HG02642 (cell line): ENCODE measurements at regions not wholly inside any gene's neighbourhood (a gene's known extent, or its start where the extent isn't known, plus 50 kb on each side); places are given as distances from the start of the nearest gene placed in this dataset.
"Not testable (repeated sequence)": the region's sequence is repeated elsewhere in the genome, so short reads cannot be mapped to it uniquely, and the experiment has no call there.

Experiments used
- ATAC-seq: cut with Tn5 transposase; IDR thresholded peaks from one replicate; pipeline ENCODE4 v1.9.1; 2021; ENCODE audit warnings: mild to moderate bottlenecking; ENCODE audit not compliant: unreplicated experiment, poor library complexity

GRCh38 chr4:169934794-169935429, 91.3 kb downstream of the MFAP3L start:
- no peak for ATAC-seq

- no peak for ATAC-seq
These were observed 92.7 kb downstream of the MFAP3L start for GRCh38 chr4:169933531-169933930.

- no peak for ATAC-seq
These were observed 94.2 kb downstream of the MFAP3L start for GRCh38 chr4:169931964-169932363.

GRCh38 chr4:169930755-169931154, 95.4 kb downstream of the MFAP3L start:
- ATAC-seq: not testable (repeated sequence)

- no peak for ATAC-seq
These were observed 98.9 kb downstream of the MFAP3L start for GRCh38 chr4:169927280-169927679.

- no peak for ATAC-seq
These were observed 100.5 kb downstream of the MFAP3L start for GRCh38 chr4:169925678-169926077.

- ATAC-seq: no peak
These were observed 103.4 kb downstream of the MFAP3L start for GRCh38 chr4:169922632-169923276.

GRCh38 chr4:169921732-169922131, 104.5 kb downstream of the MFAP3L start:
- no peak for ATAC-seq

GRCh38 chr4:169921237-169921636, 105.0 kb downstream of the MFAP3L start:
- ATAC-seq: no peak

GRCh38 chr4:169919194-169920124, 106.7 kb downstream of the MFAP3L start:
- not testable (repeated sequence) for ATAC-seq

- no peak for ATAC-seq
These were observed 110.7 kb downstream of the MFAP3L start for GRCh38 chr4:169915545-169915944.

- no peak for ATAC-seq
These were observed 111.3 kb downstream of the MFAP3L start for GRCh38 chr4:169914866-169915265.

GRCh38 chr4:169912996-169913395, 113.2 kb downstream of the MFAP3L start:
- no peak for ATAC-seq

- no peak for ATAC-seq
These were observed 116.3 kb downstream of the MFAP3L start for GRCh38 chr4:169909897-169910296.

GRCh38 chr4:169909479-169909878, 116.7 kb downstream of the MFAP3L start:
- no peak for ATAC-seq

GRCh38 chr4:169907705-169908104, 118.5 kb downstream of the MFAP3L start:
- ATAC-seq: no peak

- no peak for ATAC-seq
These were observed 119.4 kb downstream of the MFAP3L start for GRCh38 chr4:169906821-169907220.

- no peak for ATAC-seq
These were observed 120.1 kb downstream of the MFAP3L start for GRCh38 chr4:169906104-169906503.

GRCh38 chr4:169902658-169903345, 123.4 kb downstream of the MFAP3L start:
- no peak for ATAC-seq

GRCh38 chr4:169900241-169900845, 125.9 kb downstream of the MFAP3L start:
- ATAC-seq: no peak
